GM12872 (cell line): ENCODE measurements at regions not wholly inside any gene's neighbourhood (a gene's known extent, or its start where the extent isn't known, plus 50 kb on each side); places are given as distances from the start of the nearest gene placed in this dataset.

Experiments
- TF ChIP-seq, protein P1 (sequence below): IDR thresholded peaks from 3 replicates; pipeline ENCODE4 v1.5.1; 2011; ENCODE audit warnings: low read depth, mild to moderate bottlenecking, low read length, moderate library complexity; ENCODE audit not compliant: insufficient read depth

- TF ChIP-seq, protein P1, sequence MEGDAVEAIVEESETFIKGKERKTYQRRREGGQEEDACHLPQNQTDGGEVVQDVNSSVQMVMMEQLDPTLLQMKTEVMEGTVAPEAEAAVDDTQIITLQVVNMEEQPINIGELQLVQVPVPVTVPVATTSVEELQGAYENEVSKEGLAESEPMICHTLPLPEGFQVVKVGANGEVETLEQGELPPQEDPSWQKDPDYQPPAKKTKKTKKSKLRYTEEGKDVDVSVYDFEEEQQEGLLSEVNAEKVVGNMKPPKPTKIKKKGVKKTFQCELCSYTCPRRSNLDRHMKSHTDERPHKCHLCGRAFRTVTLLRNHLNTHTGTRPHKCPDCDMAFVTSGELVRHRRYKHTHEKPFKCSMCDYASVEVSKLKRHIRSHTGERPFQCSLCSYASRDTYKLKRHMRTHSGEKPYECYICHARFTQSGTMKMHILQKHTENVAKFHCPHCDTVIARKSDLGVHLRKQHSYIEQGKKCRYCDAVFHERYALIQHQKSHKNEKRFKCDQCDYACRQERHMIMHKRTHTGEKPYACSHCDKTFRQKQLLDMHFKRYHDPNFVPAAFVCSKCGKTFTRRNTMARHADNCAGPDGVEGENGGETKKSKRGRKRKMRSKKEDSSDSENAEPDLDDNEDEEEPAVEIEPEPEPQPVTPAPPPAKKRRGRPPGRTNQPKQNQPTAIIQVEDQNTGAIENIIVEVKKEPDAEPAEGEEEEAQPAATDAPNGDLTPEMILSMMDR: no peak
These were observed 224.3 kb upstream of the SLC35B3 start for GRCh38 chr6:8659404-8660189.

DNA sequence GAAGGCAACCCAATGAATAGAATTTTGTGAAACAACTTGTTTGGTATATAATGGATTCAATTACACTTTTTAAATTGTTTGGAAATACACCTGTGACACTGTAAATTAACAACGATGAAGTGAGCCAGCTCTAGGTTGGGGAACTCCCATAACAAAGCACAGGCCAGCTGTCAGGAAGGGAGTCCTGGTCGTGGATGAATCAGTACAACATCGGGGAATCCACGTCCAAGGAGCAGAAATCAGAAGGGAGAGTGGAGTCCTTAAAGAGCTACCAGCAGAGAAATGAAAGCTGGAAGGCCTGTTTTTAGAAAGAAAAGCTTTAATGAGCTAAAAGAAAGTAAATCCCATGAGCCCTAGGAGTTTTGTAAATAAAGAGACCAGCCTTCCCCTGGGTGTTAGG, 223.1 kb upstream of the SLC35B3 start:
- TF ChIP-seq, protein P1: no peak

GRCh38 chr6:8657522-8657921, 222.2 kb upstream of the SLC35B3 start:
- TF ChIP-seq, protein P1: no peak

- TF ChIP-seq, protein P1: no peak
These were observed 220.5 kb upstream of the SLC35B3 start for GRCh38 chr6:8655670-8656454.

- TF ChIP-seq, protein P1: no peak
These were observed 217.4 kb upstream of the SLC35B3 start for GRCh38 chr6:8652710-8653109.

- TF ChIP-seq, protein P1: no peak
These were observed 216.7 kb upstream of the SLC35B3 start for GRCh38 chr6:8651998-8652397.

DNA sequence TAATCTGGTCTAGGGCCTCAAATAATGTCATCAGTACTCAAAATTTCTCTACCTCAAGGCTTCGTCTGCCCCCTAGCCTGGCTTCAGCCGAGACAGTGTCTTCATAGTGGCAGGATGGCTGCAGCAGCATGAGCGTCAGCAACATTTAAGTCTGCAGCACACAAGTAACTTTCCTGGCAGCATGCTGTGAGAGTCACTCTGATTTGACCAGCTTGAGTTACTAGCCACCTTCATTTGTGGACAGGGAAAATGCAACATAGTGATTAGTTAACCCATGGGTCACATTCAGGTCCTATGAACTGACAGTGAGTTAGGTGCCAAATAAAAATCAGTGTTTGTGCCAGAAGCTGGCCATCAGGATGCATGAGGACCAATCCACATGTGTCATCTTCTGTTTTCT, 209.9 kb upstream of the SLC35B3 start:
- TF ChIP-seq, protein P1: no peak
